NB4 (cell line): ENCODE measurements at regions not wholly inside any gene's neighbourhood (a gene's known extent, or its start where the extent isn't known, plus 50 kb on each side); places are given as distances from the start of the nearest gene placed in this dataset.

Source experiments
- DNase-seq: peaks from one replicate; pipeline ENCODE4 v3.0.0; 2010; ENCODE audit warnings: low read depth
- H3K4me3 ChIP-seq: one replicate; pipeline ENCODE4 v1.5.1; 2011; ENCODE audit warnings: mild to moderate bottlenecking, low read depth, low read length, moderate library complexity
- MYC ChIP-seq: IDR thresholded peaks from 2 replicates; pipeline ENCODE4 v1.6.1; 2011; ENCODE audit warnings: low read depth, low read length
- POLR2A ChIP-seq: IDR thresholded peaks from 2 replicates; pipeline ENCODE4 v1.6.1; 2011; ENCODE audit warnings: mild to moderate bottlenecking; ENCODE audit not compliant: insufficient read length; ENCODE audit errors: extremely low read depth
- TF ChIP-seq, protein P1 (sequence below): IDR thresholded peaks from one replicate; pipeline ENCODE4 v1.5.1; 2012; ENCODE audit warnings: low read depth, low read length
- TF ChIP-seq, protein P2 (sequence below): IDR thresholded peaks from 2 replicates; pipeline ENCODE4 v1.6.1; 2011; ENCODE audit warnings: low read depth, low read length

DNA sequence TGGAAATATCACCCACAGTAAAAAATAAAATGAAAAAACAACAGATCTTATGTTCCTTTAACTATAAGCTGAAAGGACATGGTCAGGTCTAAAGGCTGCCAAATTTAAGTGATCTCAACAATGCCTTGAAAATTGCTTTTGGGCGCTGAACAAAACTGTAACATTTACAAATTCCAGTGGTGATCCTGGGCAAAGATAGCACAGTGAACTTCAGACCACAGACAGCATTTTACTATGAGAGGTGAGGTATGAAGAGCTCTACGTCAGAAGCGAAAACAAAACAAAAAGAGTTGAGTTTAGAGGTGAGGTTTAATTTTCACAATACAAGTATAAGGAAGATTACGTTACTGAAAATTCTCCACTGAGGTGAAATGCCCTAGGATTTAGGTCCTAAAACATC lies 165.8 kb upstream of the STK32A start:
- TF ChIP-seq, protein P1, sequence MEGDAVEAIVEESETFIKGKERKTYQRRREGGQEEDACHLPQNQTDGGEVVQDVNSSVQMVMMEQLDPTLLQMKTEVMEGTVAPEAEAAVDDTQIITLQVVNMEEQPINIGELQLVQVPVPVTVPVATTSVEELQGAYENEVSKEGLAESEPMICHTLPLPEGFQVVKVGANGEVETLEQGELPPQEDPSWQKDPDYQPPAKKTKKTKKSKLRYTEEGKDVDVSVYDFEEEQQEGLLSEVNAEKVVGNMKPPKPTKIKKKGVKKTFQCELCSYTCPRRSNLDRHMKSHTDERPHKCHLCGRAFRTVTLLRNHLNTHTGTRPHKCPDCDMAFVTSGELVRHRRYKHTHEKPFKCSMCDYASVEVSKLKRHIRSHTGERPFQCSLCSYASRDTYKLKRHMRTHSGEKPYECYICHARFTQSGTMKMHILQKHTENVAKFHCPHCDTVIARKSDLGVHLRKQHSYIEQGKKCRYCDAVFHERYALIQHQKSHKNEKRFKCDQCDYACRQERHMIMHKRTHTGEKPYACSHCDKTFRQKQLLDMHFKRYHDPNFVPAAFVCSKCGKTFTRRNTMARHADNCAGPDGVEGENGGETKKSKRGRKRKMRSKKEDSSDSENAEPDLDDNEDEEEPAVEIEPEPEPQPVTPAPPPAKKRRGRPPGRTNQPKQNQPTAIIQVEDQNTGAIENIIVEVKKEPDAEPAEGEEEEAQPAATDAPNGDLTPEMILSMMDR = no peak
- TF ChIP-seq POLR2A = no peak
- TF ChIP-seq MYC = no peak
- TF ChIP-seq, protein P2, sequence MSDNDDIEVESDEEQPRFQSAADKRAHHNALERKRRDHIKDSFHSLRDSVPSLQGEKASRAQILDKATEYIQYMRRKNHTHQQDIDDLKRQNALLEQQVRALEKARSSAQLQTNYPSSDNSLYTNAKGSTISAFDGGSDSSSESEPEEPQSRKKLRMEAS = no peak
- DNase-seq = no peak
- H3K4me3 ChIP-seq = no peak overlapping the region

DNA sequence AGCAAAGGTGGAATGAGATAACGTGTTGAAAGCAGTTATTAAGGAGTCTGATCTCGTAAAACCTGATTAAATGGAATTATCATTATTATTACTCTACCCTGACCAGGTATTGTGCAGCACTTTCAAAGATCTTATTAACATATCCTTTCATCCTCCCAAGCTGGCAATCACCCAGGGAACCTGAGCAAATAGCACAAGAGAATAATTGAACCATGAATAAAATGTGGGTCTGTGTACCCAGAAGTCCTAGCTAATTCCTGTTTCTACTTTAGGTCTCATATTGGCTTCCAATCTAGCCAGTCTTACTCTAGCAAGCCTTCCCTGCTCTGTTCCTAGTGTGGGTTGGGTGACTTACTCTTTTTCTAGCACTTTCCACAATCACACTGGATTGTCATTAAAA lies 162.2 kb upstream of the STK32A start:
- TF ChIP-seq, protein P1 = no peak
- no peak for TF ChIP-seq POLR2A
- no peak for TF ChIP-seq MYC
- TF ChIP-seq, protein P2 = no peak
- no peak overlapping the region for H3K4me3 ChIP-seq
- DNase-seq = no peak

DNA sequence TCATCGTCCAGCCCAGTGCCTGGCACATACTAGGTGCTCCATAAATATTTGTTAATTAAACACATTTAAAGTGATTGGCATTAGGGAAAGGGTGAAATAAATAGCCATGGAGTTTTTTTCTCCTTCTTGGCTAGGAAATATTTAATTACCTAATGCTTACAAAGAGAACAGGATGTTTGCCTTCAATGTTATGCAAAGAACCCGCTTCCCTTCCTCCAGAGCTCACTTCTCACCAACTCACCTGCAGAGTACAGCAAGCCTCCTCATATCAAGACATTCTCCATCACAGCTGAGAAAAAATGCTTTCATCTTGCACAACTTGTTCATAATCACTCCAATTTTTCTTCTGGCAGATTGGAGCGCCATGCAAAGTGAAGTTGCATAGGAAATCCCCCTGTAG lies 161.7 kb upstream of the STK32A start:
- H3K4me3 ChIP-seq = no peak overlapping the region
- TF ChIP-seq, protein P1 = no peak
- TF ChIP-seq MYC = no peak
- no peak for TF ChIP-seq POLR2A
- TF ChIP-seq, protein P2 = no peak
- no peak for DNase-seq

DNA sequence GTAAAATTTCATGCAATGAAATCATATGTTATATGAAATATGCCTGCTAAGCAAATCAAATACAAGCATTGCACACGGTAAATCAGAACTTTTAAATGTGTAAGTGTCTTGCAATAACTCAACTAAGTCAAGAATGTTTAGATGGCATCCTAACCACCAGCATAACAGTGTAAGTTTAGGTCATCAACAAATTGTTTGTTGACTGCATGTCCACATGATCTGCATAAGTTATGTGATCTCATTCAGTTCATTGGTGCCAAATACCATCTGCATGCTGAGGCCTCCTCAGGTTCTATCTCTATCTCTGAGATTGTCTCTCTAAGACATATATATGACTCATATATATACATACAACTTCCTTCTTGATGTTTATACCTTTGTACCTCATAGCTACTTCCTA lies 159.6 kb upstream of the STK32A start:
- no peak overlapping the region for H3K4me3 ChIP-seq
- no peak for DNase-seq
- TF ChIP-seq, protein P2 = no peak
- TF ChIP-seq, protein P1 = no peak
- TF ChIP-seq MYC (no peak), POLR2A (no peak)

DNA sequence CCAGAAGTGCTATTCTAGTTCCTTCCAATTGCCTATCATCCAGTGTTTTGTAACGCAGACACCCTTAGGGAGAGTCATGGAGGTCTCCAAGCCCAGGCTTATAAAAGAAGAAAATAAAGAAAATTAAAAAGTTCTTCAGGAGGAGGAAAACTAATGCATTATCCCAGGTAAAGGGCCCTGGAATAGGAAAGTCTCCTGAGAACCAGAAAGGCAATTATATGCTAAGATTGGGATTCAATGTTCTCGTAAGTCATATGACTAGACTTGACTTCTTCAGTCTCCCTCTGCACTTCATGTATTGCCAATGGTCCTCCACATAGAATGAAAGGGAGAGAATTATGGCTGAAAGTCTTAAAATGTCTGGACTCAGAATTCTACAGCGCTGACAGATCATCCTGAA lies 154.4 kb upstream of the STK32A start:
- TF ChIP-seq, protein P2 = no peak
- no peak for TF ChIP-seq MYC
- TF ChIP-seq POLR2A = no peak
- TF ChIP-seq, protein P1 = no peak
- no peak overlapping the region for H3K4me3 ChIP-seq
- DNase-seq = no peak

DNA sequence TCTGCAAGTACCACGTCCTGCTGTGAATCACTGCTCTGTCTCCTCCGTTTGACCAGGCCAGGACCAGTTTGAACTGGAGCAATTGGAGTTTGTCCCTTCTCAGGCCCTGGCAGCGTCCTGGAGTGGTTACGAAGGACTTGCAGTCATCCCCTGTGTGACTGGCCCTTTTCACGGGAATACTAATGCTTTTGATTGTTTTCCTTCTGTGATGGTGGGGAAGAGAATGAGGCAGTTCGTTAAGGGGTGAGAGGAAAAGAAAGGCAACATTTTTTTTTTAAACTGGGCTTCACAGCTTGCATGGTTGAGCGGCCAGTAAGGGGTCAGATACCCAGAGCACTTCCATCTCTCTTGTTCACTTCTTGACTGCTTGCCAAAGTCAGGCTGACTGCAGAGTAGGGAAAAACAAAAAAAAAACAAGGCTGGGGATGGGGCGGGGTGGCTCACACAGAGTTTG lies 153.5 kb upstream of the STK32A start:
- H3K4me3 ChIP-seq = no peak overlapping the region
- DNase-seq = no peak
- TF ChIP-seq MYC (no peak), POLR2A (no peak)
- TF ChIP-seq, protein P2 = no peak
- TF ChIP-seq, protein P1 = no peak
